ENCODE measurements at regions not wholly inside any gene's neighbourhood (a gene's known extent, or its start where the extent isn't known, plus 50 kb on each side); places are given as distances from the start of the nearest gene placed in this dataset.
A peak's percentile ranks its signal among the peaks of the same experiment; 100 is the strongest.

DNA sequence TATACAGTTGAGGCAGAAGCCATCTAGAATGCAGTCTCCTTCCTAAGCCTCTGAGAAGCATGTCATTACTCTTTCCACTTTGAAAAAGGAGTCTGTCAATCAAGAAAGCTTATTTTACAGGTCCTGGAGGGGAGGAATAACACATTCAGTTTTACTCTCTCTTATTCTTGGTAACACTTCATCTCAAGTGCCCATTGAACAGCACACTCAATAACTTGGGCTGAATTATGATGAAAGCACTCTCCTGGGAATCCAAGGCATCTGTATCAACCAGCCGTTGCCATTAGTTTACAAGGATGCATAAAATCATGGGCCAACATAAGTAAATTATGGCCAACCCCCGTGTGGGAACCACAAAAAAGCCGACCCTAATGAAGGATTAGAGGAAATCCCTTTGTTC is 282.4 kb downstream of the C4orf33 start:
- Histone ChIP-seq H3K36me3 (no peaks in the 10 kb centered on the region), H3K4me1 (no peaks in the 10 kb centered on the region), H3K9me3 (no peaks in the 10 kb centered on the region), H3K27ac (no peak overlapping the region), H3K27me3 (ENCODE audit: low read depth) (no peaks in the 10 kb centered on the region), H3K4me3 (no peak overlapping the region)
- ATAC-seq (peak; percentile 51 to 65), DNase-seq (no peak)
- TF ChIP-seq, protein P1, sequence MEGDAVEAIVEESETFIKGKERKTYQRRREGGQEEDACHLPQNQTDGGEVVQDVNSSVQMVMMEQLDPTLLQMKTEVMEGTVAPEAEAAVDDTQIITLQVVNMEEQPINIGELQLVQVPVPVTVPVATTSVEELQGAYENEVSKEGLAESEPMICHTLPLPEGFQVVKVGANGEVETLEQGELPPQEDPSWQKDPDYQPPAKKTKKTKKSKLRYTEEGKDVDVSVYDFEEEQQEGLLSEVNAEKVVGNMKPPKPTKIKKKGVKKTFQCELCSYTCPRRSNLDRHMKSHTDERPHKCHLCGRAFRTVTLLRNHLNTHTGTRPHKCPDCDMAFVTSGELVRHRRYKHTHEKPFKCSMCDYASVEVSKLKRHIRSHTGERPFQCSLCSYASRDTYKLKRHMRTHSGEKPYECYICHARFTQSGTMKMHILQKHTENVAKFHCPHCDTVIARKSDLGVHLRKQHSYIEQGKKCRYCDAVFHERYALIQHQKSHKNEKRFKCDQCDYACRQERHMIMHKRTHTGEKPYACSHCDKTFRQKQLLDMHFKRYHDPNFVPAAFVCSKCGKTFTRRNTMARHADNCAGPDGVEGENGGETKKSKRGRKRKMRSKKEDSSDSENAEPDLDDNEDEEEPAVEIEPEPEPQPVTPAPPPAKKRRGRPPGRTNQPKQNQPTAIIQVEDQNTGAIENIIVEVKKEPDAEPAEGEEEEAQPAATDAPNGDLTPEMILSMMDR (IDR thresholded peaks at IDR 0.05) = no peak
- intact Hi-C loops (cut with DNase I) = no loop called here

DNA sequence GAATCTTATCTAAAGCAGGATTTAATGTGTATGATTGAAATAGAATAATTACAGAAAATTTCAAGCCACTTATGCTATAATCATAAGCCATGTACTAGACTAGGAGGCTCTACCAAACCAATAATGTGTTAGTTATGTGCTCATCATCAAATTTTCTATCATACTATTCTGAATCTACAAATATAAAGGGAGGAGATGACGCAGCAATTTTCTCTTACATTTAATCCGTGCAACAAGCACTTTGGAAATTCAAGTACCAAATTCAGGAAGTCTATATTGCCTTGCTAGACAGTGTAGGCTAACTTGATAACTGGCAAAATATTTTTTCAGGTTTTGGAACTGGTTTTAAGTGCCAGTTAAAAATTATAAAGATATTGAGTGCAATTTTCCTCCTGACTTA is 283.5 kb downstream of the C4orf33 start:
- Histone ChIP-seq H3K27me3 (ENCODE audit: low read depth) (no peaks in the 10 kb centered on the region), H3K36me3 (no peaks in the 10 kb centered on the region), H3K4me1 (no peaks in the 10 kb centered on the region), H3K9me3 (no peaks in the 10 kb centered on the region), H3K4me3 (no peak overlapping the region), H3K27ac (no peak overlapping the region)
- DNase-seq = no peak
- no peak for ATAC-seq
- intact Hi-C loops (cut with DNase I) = no loop called here
- TF ChIP-seq, protein P1 (IDR thresholded peaks at IDR 0.05) = no peak

- Histone ChIP-seq H3K36me3 (no peaks in the 10 kb centered on the region), H3K9me3 (no peaks in the 10 kb centered on the region), H3K27ac (no peak overlapping the region), H3K4me1 (no peaks in the 10 kb centered on the region), H3K27me3 (ENCODE audit: low read depth) (no peaks in the 10 kb centered on the region), H3K4me3 (no peak overlapping the region)
- ATAC-seq = no peak
- intact Hi-C loops (cut with DNase I) = no loop called here
- no peak for DNase-seq
- TF ChIP-seq, protein P1 (IDR thresholded peaks at IDR 0.05) = no peak
These were observed 289.0 kb downstream of the C4orf33 start for GRCh38 chr4:129384974-129385373.

DNA sequence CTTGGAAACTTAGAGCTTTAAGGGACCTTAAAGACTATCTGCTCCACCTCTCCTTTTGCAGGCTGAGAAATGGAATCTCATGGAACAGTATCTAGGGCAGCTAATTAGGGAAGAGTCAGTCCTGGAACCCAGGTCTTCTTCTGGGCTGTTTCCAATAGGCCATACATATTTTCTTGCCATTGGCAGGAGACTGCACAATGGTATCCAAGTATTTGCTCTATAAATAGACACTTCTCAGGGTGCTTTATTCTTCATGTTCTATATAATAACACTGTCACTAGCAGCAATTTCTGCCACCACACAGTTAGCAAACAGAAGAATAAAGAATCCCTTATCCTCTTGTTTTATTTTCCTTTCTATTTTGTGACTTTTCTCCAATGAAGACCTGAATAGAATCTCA is 291.7 kb downstream of the C4orf33 start:
- TF ChIP-seq, protein P1 (IDR thresholded peaks at IDR 0.05) = no peak
- DNase-seq (no peak), ATAC-seq (no peak)
- Histone ChIP-seq H3K27me3 (ENCODE audit: low read depth) (no peaks in the 10 kb centered on the region), H3K27ac (no peak overlapping the region), H3K4me3 (no peak overlapping the region), H3K9me3 (no peaks in the 10 kb centered on the region), H3K36me3 (no peaks in the 10 kb centered on the region), H3K4me1 (no peaks in the 10 kb centered on the region)
- intact Hi-C loops (cut with DNase I) = no loop called here

- Histone ChIP-seq H3K36me3 (no peaks in the 10 kb centered on the region), H3K27me3 (ENCODE audit: low read depth) (no peaks in the 10 kb centered on the region), H3K27ac (no peak overlapping the region), H3K4me3 (no peak overlapping the region), H3K4me1 (no peaks in the 10 kb centered on the region), H3K9me3 (no peaks in the 10 kb centered on the region)
- no peak for DNase-seq
- intact Hi-C loops (cut with DNase I) = no loop called here
- TF ChIP-seq, protein P1 (IDR thresholded peaks at IDR 0.05) = no peak
- ATAC-seq = no peak
These were observed 298.0 kb downstream of the C4orf33 start for GRCh38 chr4:129393976-129394375.

DNA sequence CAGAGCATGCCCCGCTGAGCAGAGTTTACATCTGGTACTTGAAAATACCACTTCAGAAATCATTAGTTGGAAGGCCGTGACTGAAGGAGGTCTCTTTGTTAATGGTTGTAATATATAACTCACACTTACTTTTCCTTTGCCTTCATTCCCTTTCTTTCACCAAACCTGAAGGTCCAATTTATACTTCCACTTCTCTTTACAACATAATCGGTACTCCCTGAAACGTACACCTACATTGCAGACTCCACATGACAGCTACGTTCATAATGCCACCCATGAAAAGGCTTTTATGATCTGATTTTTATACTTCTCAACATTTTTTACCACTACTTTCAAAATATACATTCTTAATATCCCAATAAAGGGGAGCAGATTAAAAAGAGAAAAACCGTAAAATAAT is 298.7 kb downstream of the C4orf33 start:
- Histone ChIP-seq H3K27me3 (ENCODE audit: low read depth) (no peaks in the 10 kb centered on the region), H3K9me3 (no peaks in the 10 kb centered on the region), H3K4me1 (no peaks in the 10 kb centered on the region), H3K4me3 (no peak overlapping the region), H3K36me3 (no peaks in the 10 kb centered on the region), H3K27ac (no peak overlapping the region)
- intact Hi-C loops (cut with DNase I) = no loop called here
- ATAC-seq (no peak), DNase-seq (no peak)
- TF ChIP-seq, protein P1 (IDR thresholded peaks at IDR 0.05) = no peak

All from lower lobe of right lung (tissue), 2 donors.